Brain microvascular endothelial cell (primary cell): ENCODE measurements at regions not wholly inside any gene's neighbourhood (a gene's known extent, or its start where the extent isn't known, plus 50 kb on each side); places are given as distances from the start of the nearest gene placed in this dataset.

Source experiments
- DNase-seq: peaks from one replicate; pipeline ENCODE4 v3.0.0-alpha.2; 2020
- H3K27ac ChIP-seq: fragments of 250-450 bp; sonication (Bioruptor Pico); 2 replicates; pipeline ENCODE4 v1.5.1; 2020; ENCODE audit warnings: mild to moderate bottlenecking, moderate library complexity
- H3K27me3 ChIP-seq: fragments of 250-450 bp; sonication (Bioruptor Pico); replicated peaks from 2 replicates; pipeline ENCODE4 v1.5.1; 2020; ENCODE audit warnings: mild to moderate bottlenecking
- H3K36me3 ChIP-seq: fragments of 250-450 bp; sonication (Bioruptor Pico); replicated peaks from 2 replicates; pipeline ENCODE4 v1.5.1; 2020; ENCODE audit warnings: mild to moderate bottlenecking
- H3K4me3 ChIP-seq: 2 replicates; pipeline ENCODE4 v1.5.1; 2011; ENCODE audit warnings: low read depth, mild to moderate bottlenecking, control low read depth, low read length, moderate library complexity
- in situ Hi-C: cut with HindIII; loops from 2 replicates; pipeline ENCODE4 v1.10.0; 2017; ENCODE audit warnings: low sequenced_read_pairs, low pct_ligation_motif_present
- TF ChIP-seq, protein P1 (sequence below): IDR thresholded peaks from 2 replicates; pipeline ENCODE4 v1.5.1; 2011; ENCODE audit warnings: low read depth, mild to moderate bottlenecking, moderate library complexity, low read length, control low read depth, inconsistent platforms; ENCODE audit errors: missing control alignments

DNA sequence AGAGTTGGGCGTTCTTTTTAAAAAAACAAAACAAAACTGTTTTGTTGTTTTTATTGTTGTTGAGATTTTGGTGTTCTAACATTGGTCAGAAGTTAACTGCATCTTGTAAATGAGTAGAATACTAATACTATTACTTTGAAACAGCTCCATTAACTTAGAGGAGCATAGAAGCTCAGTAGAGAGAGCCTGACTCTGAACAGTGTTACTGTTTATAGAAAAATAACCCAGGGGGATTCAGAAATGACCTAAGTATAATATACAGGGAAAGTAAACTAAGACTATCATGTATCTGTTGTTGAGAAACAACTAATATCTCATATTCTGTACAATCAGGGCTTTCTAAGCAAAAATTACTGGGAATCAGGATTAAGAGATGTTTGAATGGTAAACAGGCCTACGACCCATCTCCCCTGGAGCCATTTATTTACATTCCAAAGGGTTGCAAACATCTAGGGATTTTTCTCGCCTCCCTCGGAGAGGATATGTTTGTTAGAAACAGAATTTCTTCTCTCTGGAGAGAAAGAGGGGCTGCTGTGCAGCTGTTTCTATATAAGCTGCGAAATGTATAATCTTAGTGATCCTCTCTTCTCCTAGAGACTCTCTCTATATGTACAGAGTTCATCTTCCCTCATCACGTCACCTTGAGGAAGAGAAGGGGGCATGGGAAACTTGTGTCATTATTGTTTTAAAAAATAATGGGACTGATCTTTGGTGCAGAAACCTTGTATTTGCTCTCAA lies 827.5 kb upstream of the DPPA4 start:
- no peak for DNase-seq
- Histone ChIP-seq H3K36me3 (no peaks in the 10 kb centered on the region), H3K27me3 (no peaks in the 10 kb centered on the region), H3K27ac (no peak overlapping the region), H3K4me3 (no peak overlapping the region)
- TF ChIP-seq, protein P1, sequence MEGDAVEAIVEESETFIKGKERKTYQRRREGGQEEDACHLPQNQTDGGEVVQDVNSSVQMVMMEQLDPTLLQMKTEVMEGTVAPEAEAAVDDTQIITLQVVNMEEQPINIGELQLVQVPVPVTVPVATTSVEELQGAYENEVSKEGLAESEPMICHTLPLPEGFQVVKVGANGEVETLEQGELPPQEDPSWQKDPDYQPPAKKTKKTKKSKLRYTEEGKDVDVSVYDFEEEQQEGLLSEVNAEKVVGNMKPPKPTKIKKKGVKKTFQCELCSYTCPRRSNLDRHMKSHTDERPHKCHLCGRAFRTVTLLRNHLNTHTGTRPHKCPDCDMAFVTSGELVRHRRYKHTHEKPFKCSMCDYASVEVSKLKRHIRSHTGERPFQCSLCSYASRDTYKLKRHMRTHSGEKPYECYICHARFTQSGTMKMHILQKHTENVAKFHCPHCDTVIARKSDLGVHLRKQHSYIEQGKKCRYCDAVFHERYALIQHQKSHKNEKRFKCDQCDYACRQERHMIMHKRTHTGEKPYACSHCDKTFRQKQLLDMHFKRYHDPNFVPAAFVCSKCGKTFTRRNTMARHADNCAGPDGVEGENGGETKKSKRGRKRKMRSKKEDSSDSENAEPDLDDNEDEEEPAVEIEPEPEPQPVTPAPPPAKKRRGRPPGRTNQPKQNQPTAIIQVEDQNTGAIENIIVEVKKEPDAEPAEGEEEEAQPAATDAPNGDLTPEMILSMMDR: no peak
- in situ Hi-C loops: no loop called here

DNA sequence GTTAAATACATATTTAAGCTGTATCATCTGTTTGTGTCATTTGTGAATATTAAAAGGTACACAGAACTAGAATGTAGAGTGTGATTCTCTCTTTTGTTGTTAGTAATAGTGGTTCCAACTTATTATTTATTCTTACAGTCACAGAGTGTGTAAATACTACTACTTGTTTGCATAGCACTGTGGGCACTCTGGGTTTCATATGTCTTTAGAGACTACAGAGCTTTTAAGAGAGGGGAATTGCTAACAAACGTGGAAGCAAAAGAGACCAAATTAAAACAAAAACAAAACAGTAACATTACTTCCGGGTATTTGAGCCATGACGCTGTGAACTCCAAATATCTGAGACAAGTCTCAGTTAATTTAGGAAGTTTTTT lies 828.0 kb upstream of the DPPA4 start:
- DNase-seq: no peak
- in situ Hi-C loops: no loop called here

DNA sequence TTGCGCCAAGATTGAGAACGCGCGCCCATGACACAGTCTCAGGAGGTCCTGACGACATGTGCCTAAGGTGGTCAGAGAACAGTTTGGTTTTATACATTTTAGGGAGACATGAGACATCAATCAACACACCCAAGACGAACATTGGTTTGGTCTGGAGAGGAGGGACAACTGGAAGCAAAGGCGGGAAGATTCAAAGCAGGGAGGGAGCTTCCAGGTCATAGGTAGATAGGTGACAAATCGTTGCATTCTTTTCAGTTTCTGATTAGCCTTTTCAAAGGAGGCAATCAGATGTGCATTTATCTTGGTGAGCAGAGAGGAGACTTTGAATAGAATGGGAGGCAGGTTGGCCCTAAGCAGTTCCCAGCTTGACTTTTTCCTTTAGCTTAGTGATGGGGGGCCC lies 828.4 kb upstream of the DPPA4 start:
- TF ChIP-seq, protein P1: no peak
- no peak overlapping the region for H3K27ac ChIP-seq
- no peak overlapping the region for H3K4me3 ChIP-seq
- H3K36me3 ChIP-seq: no peaks in the 10 kb centered on the region
- H3K27me3 ChIP-seq: no peaks in the 10 kb centered on the region
- no peak for DNase-seq
- in situ Hi-C loops: no loop called here

More for the DNA sequence above, 828.0 kb upstream of the DPPA4 start:
- Histone ChIP-seq H3K36me3 (no peaks in the 10 kb centered on the region), H3K4me3 (no peak overlapping the region), H3K27ac (no peak overlapping the region), H3K27me3 (no peaks in the 10 kb centered on the region)
- TF ChIP-seq, protein P1: no peak

DNA sequence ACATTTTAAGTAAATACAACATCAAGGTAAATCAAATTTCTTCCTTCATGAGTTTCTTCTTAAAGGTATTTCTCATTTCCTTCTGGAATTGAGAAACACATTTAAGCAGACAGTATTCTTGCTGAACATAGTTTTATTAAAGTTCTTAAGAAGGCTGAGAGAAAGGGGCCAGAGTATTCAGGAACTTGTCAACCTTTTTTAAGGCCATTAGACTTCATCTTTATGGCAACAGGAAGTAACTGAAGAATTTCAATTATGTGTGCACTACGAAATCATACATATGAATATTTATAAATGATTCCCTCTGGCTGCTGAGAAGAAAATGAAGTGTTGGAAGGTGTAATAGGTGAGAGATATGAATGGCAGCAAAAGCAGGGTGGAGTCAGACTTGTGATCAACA lies 829.4 kb upstream of the DPPA4 start:
- no peaks in the 10 kb centered on the region for H3K36me3 ChIP-seq
- H3K4me3 ChIP-seq: no peak overlapping the region
- H3K27ac ChIP-seq: no peak overlapping the region
- DNase-seq: no peak
- no peaks in the 10 kb centered on the region for H3K27me3 ChIP-seq
- in situ Hi-C loops: no loop called here
- TF ChIP-seq, protein P1: no peak

DNA sequence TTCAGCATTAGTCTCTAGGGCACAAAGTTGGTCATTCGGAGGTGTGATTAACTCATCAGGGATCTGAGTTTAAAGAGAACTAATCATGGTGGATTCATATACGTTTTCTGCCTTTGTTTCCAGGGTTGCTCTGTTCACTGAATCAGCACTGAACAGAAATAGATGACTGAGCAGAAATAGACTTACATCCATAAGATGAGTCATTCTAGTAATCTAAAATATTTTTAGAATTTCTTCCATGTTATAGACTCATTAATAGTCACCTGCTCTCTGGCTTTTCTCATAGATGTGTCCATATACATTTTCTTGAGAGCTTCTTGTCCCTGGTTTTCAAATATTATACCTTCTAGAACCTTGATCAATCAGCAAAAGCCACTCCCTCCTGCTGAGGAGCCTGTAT lies 837.6 kb upstream of the DPPA4 start:
- Histone ChIP-seq H3K36me3 (no peaks in the 10 kb centered on the region), H3K27me3 (no peaks in the 10 kb centered on the region), H3K27ac (no peak overlapping the region), H3K4me3 (no peak overlapping the region)
- TF ChIP-seq, protein P1: no peak
- no peak for DNase-seq
- in situ Hi-C loops: no loop called here

DNA sequence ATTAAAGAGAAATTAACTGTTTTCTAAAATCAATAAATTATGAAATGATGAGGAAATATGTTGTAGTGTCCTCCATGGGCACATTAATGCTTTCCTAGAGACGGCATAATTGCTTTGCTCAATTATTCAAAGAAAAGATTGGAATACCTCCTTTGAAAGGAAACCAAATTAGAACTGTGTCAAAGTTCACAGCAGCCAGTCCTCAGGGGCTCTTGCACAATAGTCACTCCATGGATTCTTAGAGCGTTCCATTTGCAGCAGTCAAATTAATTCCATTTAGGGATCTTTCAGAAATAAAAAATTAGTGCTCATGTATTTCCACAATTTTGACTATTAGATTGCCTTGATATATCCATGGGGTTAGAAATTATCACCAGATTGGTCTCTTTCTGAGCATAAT lies 841.6 kb upstream of the DPPA4 start:
- no peak overlapping the region for H3K4me3 ChIP-seq
- no peaks in the 10 kb centered on the region for H3K36me3 ChIP-seq
- in situ Hi-C loops: no loop called here
- TF ChIP-seq, protein P1: no peak
- no peaks in the 10 kb centered on the region for H3K27me3 ChIP-seq
- no peak overlapping the region for H3K27ac ChIP-seq
- DNase-seq: no peak
